ENCODE measurements at regions not wholly inside any gene's neighbourhood (a gene's known extent, or its start where the extent isn't known, plus 50 kb on each side); places are given as distances from the start of the nearest gene placed in this dataset.
"Not testable (repeated sequence)": the region's sequence is repeated elsewhere in the genome, so short reads cannot be mapped to it uniquely, and the experiment has no call there.

DNA sequence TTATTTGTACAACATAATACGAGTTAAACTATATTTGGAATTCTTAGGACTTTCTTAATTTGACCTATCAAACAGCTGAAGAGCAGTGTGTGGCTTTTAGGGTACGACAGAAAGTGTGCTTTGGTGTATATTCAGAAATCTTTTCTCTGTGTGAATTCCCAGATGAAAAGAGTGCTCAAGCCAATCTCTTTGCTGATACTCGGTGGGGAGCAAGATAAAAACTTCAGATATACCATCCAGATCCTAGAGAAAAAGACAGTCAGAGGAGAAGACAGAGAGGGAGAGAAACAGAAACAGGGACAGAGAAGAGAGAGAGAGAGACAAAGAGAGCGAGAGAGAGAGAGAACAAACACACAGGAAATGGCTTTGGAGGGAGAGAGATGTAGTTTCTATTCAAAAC lies 658.3 kb upstream of the CPEB2 start:
- Histone ChIP-seq H3K27ac (no peak overlapping the region), H3K4me3 (ENCODE audit: low read depth, low read length) (no peak overlapping the region), H3K27me3 (ENCODE audit: insufficient read depth, low read depth, severe bottlenecking) (no peaks in the 10 kb centered on the region), H3K36me3 (no peaks in the 10 kb centered on the region), H3K9me3 (ENCODE audit: severe bottlenecking) (no peaks in the 10 kb centered on the region)
- TF ChIP-seq CTCF (IDR thresholded peaks at IDR 0.05; ENCODE audit: low read depth, low read length): no peak
- DNase-seq: no peak

- no peak overlapping the region for H3K27ac ChIP-seq
Observed at GRCh38 chr4:14345356-14345775, 656.9 kb upstream of the CPEB2 start.

DNA sequence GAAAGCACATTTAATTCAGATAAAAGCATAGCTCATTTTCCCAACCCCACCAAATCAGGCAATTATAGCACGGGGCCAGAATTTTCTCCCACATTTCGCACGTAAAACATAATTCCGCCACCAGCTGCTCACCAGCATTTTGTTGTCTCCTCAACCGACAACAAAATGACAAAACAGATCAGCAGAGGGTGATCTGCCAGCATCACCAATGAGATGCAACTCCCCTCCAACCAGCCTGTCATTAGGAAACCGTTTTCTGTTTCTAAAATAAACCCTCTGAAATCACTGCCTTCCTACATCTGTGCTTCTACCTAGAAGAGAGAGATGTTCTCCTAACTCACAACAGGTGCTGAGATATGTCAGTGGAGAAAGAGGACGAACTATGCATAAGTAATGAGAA lies 654.8 kb upstream of the CPEB2 start:
- no peaks in the 10 kb centered on the region for H3K27me3 ChIP-seq (ENCODE audit: insufficient read depth, low read depth, severe bottlenecking)
- H3K4me3 ChIP-seq (ENCODE audit: low read depth, low read length): no peak overlapping the region
- H3K36me3 ChIP-seq: no peaks in the 10 kb centered on the region
- H3K27ac ChIP-seq: no peak overlapping the region
- no peak for TF ChIP-seq CTCF (IDR thresholded peaks at IDR 0.05; ENCODE audit: low read depth, low read length)
- no peak for DNase-seq
- no peaks in the 10 kb centered on the region for H3K9me3 ChIP-seq (ENCODE audit: severe bottlenecking)

More at GRCh38 chr4:14345356-14345775, 656.9 kb upstream of the CPEB2 start:
- Histone ChIP-seq H3K27me3 (ENCODE audit: insufficient read depth, low read depth, severe bottlenecking) (no peaks in the 10 kb centered on the region), H3K36me3 (no peaks in the 10 kb centered on the region), H3K4me3 (ENCODE audit: low read depth, low read length) (no peak overlapping the region), H3K9me3 (ENCODE audit: severe bottlenecking) (no peaks in the 10 kb centered on the region)
- DNase-seq: no peak
- no peak for TF ChIP-seq CTCF (IDR thresholded peaks at IDR 0.05; ENCODE audit: low read depth, low read length)

GRCh38 chr4:14348506-14348905 lies 653.8 kb upstream of the CPEB2 start:
- no peak overlapping the region for H3K4me3 ChIP-seq (ENCODE audit: low read depth, low read length)
- DNase-seq: no peak
- no peak overlapping the region for H3K27ac ChIP-seq
- no peaks in the 10 kb centered on the region for H3K36me3 ChIP-seq
- TF ChIP-seq CTCF (IDR thresholded peaks at IDR 0.05; ENCODE audit: low read depth, low read length): no peak
- no peaks in the 10 kb centered on the region for H3K9me3 ChIP-seq (ENCODE audit: severe bottlenecking)
- H3K27me3 ChIP-seq (ENCODE audit: insufficient read depth, low read depth, severe bottlenecking): no peaks in the 10 kb centered on the region

GRCh38 chr4:14358544-14359160 lies 643.6 kb upstream of the CPEB2 start:
- DNase-seq; H3K36me3 ChIP-seq; H3K9me3 ChIP-seq (ENCODE audit: severe bottlenecking); H3K27me3 ChIP-seq (ENCODE audit: insufficient read depth, low read depth, severe bottlenecking); H3K27ac ChIP-seq; H3K4me3 ChIP-seq (ENCODE audit: low read depth, low read length): not testable (repeated sequence)

DNA sequence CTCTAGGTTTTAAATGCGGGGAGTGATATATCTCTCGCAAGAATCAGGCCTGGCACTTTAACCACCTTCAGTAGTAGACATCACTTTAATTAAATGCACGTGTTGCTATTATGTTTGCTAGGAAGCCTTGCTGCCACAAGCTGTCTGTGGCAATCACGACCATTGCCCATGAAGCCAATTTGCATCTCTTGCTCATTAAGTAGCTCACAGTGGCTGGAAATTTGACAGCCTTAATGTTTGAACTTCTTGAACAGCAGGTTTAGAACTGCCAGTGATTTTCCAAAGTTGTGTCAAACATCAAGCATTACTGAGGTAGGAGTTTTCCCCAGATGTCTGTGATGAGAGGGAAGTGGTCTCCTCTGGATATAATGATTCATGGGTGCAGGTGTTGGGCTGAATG lies 642.3 kb upstream of the CPEB2 start:
- Histone ChIP-seq H3K27me3 (ENCODE audit: insufficient read depth, low read depth, severe bottlenecking) (no peaks in the 10 kb centered on the region), H3K36me3 (no peaks in the 10 kb centered on the region), H3K9me3 (ENCODE audit: severe bottlenecking) (no peaks in the 10 kb centered on the region), H3K4me3 (ENCODE audit: low read depth, low read length) (no peak overlapping the region), H3K27ac (no peak overlapping the region)
- no peak for TF ChIP-seq CTCF (IDR thresholded peaks at IDR 0.05; ENCODE audit: low read depth, low read length)
- no peak for DNase-seq
